GM18858 (cell line): ENCODE measurements at regions not wholly inside any gene's neighbourhood (a gene's known extent, or its start where the extent isn't known, plus 50 kb on each side); places are given as distances from the start of the nearest gene placed in this dataset.
"Not testable (repeated sequence)": the region's sequence is repeated elsewhere in the genome, so short reads cannot be mapped to it uniquely, and the experiment has no call there.

Source experiments
- ATAC-seq: cut with Tn5 transposase; IDR thresholded peaks from one replicate; pipeline ENCODE4 v1.9.1; 2021; ENCODE audit not compliant: unreplicated experiment

GRCh38 chr3:34046154-34046553 lies 247.7 kb downstream of the PDCD6IP start:
- no peak for ATAC-seq

DNA sequence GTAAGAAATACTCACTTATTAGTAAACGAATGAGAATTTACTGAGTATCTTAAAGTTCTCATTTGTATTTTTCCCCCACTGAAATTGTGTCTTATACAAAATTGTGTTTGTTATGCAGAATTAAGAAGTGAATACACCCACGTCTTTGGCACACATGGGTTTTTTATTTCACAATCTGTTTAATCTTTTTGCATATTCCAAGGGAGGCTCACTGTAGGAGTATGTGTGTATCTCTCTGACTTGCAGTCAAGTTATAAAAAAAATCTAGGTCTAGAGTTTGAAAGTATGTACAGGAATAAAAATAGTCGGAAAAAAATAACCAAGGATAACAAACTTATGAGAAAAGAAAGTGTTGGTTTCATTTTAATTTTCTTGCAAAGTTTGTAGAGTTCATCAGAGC lies 255.2 kb downstream of the PDCD6IP start:
- no peak for ATAC-seq

DNA sequence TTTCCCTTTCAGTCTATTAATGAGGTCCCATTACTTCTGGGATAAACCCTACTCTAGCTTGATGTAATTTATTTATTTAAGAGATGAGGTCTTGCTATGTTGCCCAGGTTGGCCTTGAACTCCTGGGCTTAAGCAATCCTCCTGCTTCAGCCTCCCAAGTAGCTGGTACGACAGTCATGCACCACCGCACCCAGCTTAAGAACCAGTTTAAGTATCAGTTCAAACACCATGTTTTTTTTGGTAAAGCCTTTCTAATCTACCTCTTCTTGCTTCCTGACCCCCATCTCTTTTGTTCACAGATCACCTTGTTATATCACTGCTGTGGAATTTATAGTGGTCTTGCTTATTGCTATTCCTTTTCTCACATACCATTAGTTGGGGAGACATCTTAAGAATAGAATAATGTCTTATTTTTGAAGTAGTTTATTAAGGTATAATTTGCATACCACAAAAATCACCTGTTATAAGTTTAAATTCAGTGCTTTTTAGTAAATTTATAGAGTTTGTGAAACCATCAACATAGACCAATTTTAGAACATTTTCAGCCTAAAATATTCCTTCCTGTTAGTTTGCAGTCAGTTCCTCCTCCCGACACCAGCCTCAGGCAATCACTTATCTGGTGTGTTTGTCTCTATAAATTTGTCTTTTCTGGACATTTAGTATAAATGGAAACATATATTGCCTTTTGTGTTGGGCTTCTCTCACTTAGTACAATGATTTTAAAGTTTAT lies 257.9 kb downstream of the PDCD6IP start:
- peak; percentile 8 for ATAC-seq

DNA sequence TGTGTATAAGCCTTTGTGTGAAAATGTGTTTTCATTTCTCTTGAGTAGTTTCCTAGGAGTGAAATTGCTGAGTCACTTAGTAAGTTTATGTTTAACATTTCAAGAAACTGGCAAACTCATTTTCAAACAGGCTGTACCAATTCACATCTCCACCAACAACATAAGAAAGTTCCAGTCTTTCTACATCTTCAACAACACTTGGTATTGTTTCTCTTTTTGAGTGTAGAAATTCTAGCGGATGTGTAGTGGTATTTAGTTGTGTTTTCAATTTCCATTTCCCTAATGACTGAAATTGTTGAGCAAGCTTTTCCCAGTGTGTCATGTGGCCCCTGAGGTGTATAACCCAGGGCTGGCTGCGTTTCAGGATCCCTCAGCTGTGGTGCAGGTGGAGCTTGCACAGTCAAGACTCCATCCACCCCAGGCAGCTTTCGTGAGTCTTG lies 258.5 kb downstream of the PDCD6IP start:
- ATAC-seq = peak; percentile 96

GRCh38 chr3:34060995-34061394 lies 262.6 kb downstream of the PDCD6IP start:
- ATAC-seq = not testable (repeated sequence)

DNA sequence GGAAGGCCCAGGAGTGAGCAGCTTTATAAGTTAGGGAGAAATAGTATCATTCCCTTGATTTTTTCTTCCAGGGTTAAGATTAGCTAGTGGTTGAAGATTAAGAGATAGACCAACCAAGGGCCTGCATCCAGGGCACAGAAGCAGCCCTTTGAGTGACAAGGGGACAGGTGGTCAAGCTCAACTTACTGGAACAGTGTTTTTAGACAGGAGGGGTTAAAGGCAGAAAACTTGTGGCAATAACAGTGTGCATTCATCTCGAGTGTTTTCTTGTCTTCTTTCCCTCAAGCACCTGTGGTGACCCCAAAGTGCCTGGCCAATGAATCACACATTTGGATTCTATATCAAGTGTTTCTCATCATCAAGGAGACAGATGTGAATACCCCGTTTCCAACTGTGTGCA lies 267.5 kb downstream of the PDCD6IP start:
- ATAC-seq = no peak

DNA sequence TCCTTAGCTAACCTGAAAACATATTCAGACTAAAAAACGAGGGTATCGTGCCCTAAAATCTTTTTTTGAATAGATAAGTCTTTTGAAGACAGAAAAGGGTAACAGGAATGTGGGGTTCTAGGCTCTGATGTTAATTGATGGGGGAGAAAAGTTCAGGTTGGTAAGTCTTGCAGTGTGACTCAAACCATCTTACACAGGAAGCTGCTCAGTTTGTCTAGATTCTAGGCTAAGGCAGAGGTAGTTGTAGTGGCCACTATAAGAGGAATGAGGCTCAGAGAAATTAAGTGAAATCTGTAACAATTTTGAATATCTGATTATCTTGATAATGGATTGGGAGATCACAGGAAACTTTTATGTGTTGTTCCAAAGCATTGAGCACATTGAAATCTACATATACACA lies 267.9 kb downstream of the PDCD6IP start:
- ATAC-seq = peak; percentile 31

- ATAC-seq = no peak
These were observed 268.6 kb downstream of the PDCD6IP start for GRCh38 chr3:34066999-34067398.

GRCh38 chr3:34067536-34068051 lies 269.2 kb downstream of the PDCD6IP start:
- ATAC-seq = no peak

DNA sequence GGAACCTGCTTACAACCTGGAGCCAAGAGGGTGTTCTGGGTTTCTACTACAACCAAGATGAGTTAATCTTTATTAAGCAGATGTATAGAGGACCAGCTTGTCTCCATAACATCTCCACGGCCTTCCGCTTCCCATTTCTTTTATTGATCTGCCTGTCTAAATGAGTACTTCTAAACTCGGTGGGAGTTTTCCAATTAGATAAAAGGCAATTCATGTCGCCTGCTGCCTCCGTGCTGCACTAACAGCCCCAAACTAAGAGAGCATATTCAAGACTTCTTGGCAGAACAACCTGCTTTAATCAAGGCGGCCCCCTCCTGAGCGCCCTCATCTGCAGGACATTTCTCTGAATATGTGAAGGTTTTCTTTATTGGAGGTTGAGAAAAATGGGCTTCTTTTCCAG lies 270.1 kb downstream of the PDCD6IP start:
- ATAC-seq = no peak

DNA sequence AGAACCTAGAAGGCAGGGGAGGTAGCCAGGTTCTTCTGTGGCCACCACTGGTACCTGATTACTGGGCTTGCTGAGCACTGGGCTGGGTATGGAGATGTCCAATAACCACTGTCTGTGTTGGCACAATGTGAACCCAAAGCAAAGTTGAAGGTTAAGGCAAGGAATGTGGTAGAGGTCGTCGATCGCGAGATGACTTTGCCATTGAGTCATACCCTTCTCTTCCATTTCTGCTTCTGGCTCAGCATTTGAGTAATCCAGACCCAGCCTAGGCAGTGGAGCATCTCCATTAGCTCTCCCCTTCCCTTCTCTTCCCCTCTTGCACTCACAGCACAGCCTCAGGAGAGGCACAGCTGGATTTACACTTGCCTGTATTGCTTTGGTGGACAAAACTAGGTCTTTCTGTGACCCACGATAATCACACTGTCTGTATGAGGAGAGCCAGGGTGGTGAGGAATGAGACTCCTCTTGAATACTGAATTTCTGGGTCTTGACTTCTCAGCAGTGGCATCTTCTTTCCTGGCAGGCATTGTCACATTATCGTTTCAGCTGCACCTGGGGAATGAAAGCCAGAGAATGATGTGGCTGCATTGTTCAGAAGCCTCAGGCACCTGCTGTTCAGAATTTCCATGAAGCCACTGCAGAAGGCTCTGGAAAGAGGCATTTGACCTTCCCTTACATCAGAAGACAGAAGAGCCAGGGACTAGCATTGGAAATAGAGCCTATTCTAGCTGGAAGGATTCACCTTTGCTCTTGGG lies 272.6 kb downstream of the PDCD6IP start:
- peak; percentile 33 for ATAC-seq

DNA sequence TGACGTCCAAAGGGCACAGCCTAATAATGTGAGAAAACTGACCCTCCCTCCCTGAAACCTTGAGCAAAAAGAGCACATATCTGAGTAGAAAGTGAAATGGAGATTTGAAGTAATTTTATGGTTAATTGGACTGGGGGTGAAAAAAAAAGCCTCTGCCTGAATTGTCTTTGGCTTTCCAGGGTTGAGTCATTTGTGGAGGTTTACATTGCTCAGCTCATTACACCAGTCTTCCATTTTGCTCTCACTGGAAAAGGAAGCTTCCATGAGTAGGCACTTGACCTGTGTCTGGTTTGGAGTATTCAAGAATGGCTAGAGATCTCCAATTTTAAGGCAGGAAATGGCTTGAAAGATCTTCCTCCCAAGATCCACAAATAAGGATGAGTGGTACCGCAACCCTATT lies 273.9 kb downstream of the PDCD6IP start:
- ATAC-seq = peak; percentile 31

DNA sequence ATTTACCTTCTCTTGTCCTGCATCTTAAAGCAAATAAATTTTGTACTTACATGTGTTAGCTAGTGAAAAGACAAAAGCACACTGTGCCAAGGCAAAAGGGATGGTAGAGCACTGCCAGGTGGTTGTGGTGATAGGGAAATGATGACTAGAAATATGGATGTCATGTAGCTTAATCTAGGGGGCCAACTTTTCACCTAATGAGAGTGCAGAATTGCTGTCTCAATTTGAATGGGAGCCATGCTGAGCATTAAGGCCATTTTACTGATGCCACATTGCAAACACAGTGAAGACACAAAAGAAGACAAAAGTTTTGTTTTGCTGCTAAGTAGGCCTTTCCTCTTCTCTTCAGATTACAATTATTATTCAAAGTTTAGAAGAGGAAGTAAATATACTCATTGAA lies 274.7 kb downstream of the PDCD6IP start:
- ATAC-seq = peak; percentile 13

DNA sequence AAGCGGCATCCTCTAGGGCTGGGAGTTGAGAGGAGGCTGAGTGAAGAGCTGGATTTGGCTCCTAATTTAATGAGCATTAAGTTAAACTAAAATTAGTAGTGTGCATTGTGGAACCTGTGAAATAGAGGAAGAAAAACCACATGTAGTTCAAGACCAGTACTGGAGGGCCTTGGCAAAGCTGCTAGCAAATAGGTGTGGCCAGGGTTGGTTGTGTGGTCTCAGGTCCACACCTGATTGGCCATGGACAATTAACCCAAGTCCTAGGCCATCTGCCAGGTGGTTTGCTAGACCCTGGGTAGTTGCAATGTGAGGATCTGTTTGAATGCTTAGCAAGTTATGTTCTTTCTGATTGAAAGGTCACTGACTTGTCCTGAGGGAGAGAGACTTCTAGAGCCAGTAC lies 275.5 kb downstream of the PDCD6IP start:
- ATAC-seq = peak; percentile 19

- ATAC-seq = no peak
These were observed 277.5 kb downstream of the PDCD6IP start for GRCh38 chr3:34075975-34076374.

GRCh38 chr3:34077417-34078195 lies 279.2 kb downstream of the PDCD6IP start:
- peak; percentile 70 for ATAC-seq

DNA sequence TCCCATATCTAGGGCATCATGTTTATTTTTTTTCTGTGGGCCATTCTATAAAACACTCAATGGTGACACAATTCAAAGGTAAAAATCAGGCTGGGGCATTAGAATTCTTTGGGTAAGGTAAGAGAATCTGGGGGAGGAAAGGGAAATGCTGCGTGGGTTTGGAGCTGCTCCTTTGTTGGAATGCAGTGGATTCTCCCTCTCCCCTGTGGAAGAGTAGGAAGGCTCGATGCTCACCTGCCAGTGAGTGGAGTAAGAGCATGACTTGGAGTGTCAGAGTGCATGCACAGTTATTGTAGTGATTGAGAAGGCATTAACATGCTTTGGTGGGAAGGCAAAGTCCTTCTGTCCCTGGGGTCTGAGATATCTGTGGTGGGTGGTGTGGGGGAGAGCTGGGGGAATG lies 280.0 kb downstream of the PDCD6IP start:
- no peak for ATAC-seq

DNA sequence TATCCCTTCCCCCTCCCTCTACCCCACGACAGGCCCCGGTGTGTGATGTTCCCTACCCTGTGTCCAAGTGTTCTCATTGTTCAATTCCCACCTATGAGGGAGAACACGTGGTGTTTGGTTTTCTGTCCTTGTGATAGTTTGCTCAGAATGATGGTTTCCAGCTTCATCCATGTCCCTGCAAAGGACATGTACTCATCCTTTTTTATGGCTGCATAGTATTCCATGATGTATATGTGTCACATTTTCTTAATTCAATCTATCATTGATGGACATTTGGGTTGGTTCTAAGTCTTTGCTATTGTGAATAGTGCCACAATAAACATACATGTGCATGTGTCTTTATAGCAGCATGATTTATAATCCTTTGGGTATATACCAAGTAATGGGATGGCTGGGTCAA lies 281.4 kb downstream of the PDCD6IP start:
- not testable (repeated sequence) for ATAC-seq

- not testable (repeated sequence) for ATAC-seq
These were observed 291.9 kb downstream of the PDCD6IP start for GRCh38 chr3:34090379-34090778.

DNA sequence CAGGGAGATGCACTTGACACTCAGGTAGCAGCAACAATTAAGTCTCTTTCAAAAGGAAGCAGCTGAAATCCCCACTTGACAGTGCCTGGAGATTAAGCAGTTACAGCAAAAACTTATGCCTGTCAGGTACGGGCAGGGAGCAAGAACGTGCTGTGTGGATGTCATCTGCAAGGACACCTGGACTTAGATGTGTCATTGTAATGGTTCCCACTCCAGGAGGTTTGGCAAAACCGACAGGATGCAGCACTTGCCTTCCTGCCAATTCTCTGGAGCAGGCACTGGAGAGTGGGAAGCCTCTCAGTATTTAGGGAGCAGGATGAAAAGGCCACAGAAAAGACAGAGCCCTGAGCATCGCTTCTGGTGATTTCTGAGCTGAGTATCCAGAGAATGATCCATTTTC lies 292.4 kb downstream of the PDCD6IP start:
- no peak for ATAC-seq

DNA sequence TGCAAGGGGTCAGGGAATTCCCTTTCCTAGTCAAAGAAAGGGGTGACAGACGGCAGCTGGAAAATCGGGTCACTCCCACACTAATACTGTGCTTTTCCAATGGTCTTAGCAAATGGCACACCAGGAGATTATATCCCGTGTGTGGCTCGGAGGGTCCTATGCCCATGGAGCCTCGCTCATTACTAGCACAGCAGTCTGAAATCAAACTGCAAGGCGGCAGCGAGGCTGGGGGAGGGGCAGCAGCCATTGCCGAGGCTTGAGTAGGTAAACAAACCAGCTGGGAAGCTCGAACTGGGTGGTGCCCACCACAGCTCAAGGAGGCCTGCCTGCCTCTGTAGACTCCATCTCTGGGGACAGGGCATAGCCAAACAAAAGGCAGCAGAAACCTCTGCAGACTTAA lies 295.9 kb downstream of the PDCD6IP start:
- ATAC-seq = not testable (repeated sequence)
